HepG2 (cell line): ENCODE measurements at regions not wholly inside any gene's neighbourhood (a gene's known extent, or its start where the extent isn't known, plus 50 kb on each side); places are given as distances from the start of the nearest gene placed in this dataset.

Experiments
- ARNT2 ChIP-seq: sonication (generic); formaldehyde crosslinking; IDR thresholded peaks from 2 replicates; pipeline ENCODE4 v1.8.0; 2022; ENCODE audit warnings: mild to moderate bottlenecking, low read depth, missing genetic modification reagents, moderate library complexity
- ATRX ChIP-seq: sonication (generic); formaldehyde crosslinking; IDR thresholded peaks from 2 replicates; pipeline ENCODE4 v1.4.0; 2020; ENCODE audit warnings: missing genetic modification reagents, borderline replicate concordance
- BORCS8-MEF2B ChIP-seq: sonication (generic); formaldehyde crosslinking; IDR thresholded peaks from 2 replicates; pipeline ENCODE4 v1.8.0; 2022; ENCODE audit warnings: mild to moderate bottlenecking, missing genetic modification reagents
- IRF2 ChIP-seq: IDR thresholded peaks from 2 replicates; pipeline ENCODE4 v1.6.1; 2018; ENCODE audit warnings: missing genetic modification reagents, missing compliant biosample characterization
- MTA3 ChIP-seq: sonication (generic); formaldehyde crosslinking; IDR thresholded peaks from 2 replicates; pipeline ENCODE4 v1.4.0; 2020; ENCODE audit warnings: missing genetic modification reagents
- NFIB ChIP-seq: sonication (generic); formaldehyde crosslinking; IDR thresholded peaks from 2 replicates; pipeline ENCODE4 v1.9.0; 2021; ENCODE audit warnings: missing genetic modification reagents, mild to moderate bottlenecking, borderline replicate concordance
- NFRKB ChIP-seq: fragments of 450-650 bp; IDR thresholded peaks from 2 replicates; pipeline ENCODE4 v1.6.1; 2017
- NKX3-1 ChIP-seq: sonication (generic); formaldehyde crosslinking; IDR thresholded peaks from 2 replicates; pipeline ENCODE4 v1.5.0; 2020; ENCODE audit warnings: missing genetic modification reagents
- NR2F1 ChIP-seq, 2 experiments: fragments of 450-650 bp in 1 of 2; formaldehyde crosslinking in 1 of 2; IDR thresholded peaks; 2 replicates each; pipeline versions ENCODE4 v1.5.0 to v1.6.1; 2016 to 2020; ENCODE audit warnings: mild to moderate bottlenecking in 1 of 2, missing compliant biosample characterization in 1 of 2, missing genetic modification reagents in 1 of 2, moderate library complexity in 1 of 2
- REXO4 ChIP-seq: sonication (generic); formaldehyde crosslinking; IDR thresholded peaks from 2 replicates; pipeline ENCODE4 v1.8.0; 2022; ENCODE audit warnings: missing genetic modification reagents, mild to moderate bottlenecking, borderline replicate concordance
- RXRA ChIP-seq: sonication (generic); formaldehyde crosslinking; IDR thresholded peaks from 2 replicates; pipeline ENCODE4 v1.5.1; 2020; ENCODE audit warnings: missing genetic modification reagents
- SIX4 ChIP-seq: sonication (generic); formaldehyde crosslinking; IDR thresholded peaks from 2 replicates; pipeline ENCODE4 v1.4.0; 2020; ENCODE audit warnings: missing genetic modification reagents
- ZC3H4 ChIP-seq: sonication (generic); formaldehyde crosslinking; IDR thresholded peaks from 2 replicates; pipeline ENCODE4 v1.4.0; 2020; ENCODE audit warnings: missing genetic modification reagents, borderline replicate concordance
- ZEB1 ChIP-seq: IDR thresholded peaks from 2 replicates; pipeline ENCODE4 v1.6.1; 2012; ENCODE audit warnings: mild to moderate bottlenecking, low read depth, inconsistent platforms; ENCODE audit not compliant: insufficient replicate concordance
- ZNF138 ChIP-seq: sonication (generic); formaldehyde crosslinking; IDR thresholded peaks from 2 replicates; pipeline ENCODE4 v1.5.0; 2020; ENCODE audit warnings: mild to moderate bottlenecking, low read depth, missing genetic modification reagents
- ZNF335 ChIP-seq: sonication (generic); formaldehyde crosslinking; IDR thresholded peaks from 2 replicates; pipeline ENCODE4 v1.4.0; 2020; ENCODE audit warnings: missing genetic modification reagents
- ZNF562 ChIP-seq: sonication (generic); formaldehyde crosslinking; IDR thresholded peaks from 2 replicates; pipeline ENCODE4 v1.8.0; 2022; ENCODE audit warnings: missing genetic modification reagents, borderline replicate concordance
- ZSCAN12 ChIP-seq: sonication (generic); formaldehyde crosslinking; IDR thresholded peaks from 2 replicates; pipeline ENCODE4 v1.9.0; 2021; ENCODE audit warnings: mild to moderate bottlenecking, missing genetic modification reagents
- TF ChIP-seq, protein P1 (sequence below): fragments of 450-650 bp; IDR thresholded peaks from 2 replicates; pipeline ENCODE4 v1.6.1; 2017; ENCODE audit warnings: mild to moderate bottlenecking
- TF ChIP-seq, protein P2 (sequence below): sonication (generic); formaldehyde crosslinking; IDR thresholded peaks from 2 replicates; pipeline ENCODE4 v1.4.0; 2020; ENCODE audit warnings: missing genetic modification reagents
- TF ChIP-seq, protein P3 (sequence below): sonication (generic); formaldehyde crosslinking; IDR thresholded peaks from 2 replicates; pipeline ENCODE4 v1.5.1; 2020; ENCODE audit warnings: mild to moderate bottlenecking, missing genetic modification reagents, borderline replicate concordance

DNA sequence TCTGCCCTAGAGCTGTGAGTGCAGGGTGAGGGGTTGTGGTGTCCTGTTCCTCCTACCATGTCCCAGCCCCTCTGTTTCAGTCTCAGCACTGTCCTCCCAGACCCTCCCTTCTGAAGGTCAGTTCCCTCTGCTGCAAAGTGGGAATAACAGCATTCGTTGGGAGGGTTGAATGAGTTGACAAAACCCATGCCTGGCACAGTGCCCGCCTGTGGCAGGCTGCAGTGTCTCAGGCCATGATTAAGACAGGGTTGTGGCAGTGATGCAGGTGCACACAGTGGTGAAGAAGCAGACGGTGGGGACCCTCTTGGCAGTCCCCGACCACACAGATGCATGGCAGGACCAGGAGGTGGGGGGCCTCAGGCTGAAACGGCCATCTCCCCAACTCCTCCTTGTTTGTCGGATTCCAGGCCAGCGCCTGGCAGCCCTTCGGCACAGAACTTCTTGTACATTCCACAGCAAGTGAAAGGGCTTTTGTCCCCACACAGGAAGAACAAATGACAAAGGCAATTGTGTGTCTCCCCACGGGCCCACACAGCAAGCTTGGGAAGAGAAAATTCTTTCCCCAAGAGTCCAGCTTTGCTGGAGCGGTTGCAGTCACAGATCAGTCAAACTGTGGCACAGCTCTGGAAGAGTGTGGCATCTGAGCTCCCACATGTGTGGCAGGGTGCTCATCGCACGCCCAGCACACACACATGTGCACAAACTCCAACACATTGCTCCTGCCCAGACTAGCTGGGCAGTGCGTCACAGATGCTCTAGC is 58.1 kb upstream of the EPCAM start (continued):
- TF ChIP-seq, protein P1, sequence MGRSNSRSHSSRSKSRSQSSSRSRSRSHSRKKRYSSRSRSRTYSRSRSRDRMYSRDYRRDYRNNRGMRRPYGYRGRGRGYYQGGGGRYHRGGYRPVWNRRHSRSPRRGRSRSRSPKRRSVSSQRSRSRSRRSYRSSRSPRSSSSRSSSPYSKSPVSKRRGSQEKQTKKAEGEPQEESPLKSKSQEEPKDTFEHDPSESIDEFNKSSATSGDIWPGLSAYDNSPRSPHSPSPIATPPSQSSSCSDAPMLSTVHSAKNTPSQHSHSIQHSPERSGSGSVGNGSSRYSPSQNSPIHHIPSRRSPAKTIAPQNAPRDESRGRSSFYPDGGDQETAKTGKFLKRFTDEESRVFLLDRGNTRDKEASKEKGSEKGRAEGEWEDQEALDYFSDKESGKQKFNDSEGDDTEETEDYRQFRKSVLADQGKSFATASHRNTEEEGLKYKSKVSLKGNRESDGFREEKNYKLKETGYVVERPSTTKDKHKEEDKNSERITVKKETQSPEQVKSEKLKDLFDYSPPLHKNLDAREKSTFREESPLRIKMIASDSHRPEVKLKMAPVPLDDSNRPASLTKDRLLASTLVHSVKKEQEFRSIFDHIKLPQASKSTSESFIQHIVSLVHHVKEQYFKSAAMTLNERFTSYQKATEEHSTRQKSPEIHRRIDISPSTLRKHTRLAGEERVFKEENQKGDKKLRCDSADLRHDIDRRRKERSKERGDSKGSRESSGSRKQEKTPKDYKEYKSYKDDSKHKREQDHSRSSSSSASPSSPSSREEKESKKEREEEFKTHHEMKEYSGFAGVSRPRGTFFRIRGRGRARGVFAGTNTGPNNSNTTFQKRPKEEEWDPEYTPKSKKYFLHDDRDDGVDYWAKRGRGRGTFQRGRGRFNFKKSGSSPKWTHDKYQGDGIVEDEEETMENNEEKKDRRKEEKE: no peak
- TF ChIP-seq, protein P2, sequence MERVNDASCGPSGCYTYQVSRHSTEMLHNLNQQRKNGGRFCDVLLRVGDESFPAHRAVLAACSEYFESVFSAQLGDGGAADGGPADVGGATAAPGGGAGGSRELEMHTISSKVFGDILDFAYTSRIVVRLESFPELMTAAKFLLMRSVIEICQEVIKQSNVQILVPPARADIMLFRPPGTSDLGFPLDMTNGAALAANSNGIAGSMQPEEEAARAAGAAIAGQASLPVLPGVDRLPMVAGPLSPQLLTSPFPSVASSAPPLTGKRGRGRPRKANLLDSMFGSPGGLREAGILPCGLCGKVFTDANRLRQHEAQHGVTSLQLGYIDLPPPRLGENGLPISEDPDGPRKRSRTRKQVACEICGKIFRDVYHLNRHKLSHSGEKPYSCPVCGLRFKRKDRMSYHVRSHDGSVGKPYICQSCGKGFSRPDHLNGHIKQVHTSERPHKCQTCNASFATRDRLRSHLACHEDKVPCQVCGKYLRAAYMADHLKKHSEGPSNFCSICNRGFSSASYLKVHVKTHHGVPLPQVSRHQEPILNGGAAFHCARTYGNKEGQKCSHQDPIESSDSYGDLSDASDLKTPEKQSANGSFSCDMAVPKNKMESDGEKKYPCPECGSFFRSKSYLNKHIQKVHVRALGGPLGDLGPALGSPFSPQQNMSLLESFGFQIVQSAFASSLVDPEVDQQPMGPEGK: peak; percentile 69; the same call in 1 of the 2 replicates
- TF ChIP-seq NR2F1 (CRISPR knock-in tag; IDR thresholded peaks at IDR 0.05): no peak
- TF ChIP-seq NFRKB: no peak
- TF ChIP-seq NKX3-1 (CRISPR knock-in tag): no peak
- no peak for TF ChIP-seq ARNT2 (CRISPR knock-in tag)
- TF ChIP-seq ZEB1: no peak
- TF ChIP-seq IRF2 (CRISPR knock-in tag): no peak
- TF ChIP-seq ZNF335 (CRISPR knock-in tag): no peak
- no peak; the same call in 1 of the 2 replicates for TF ChIP-seq RXRA (CRISPR knock-in tag)
- TF ChIP-seq SIX4 (CRISPR knock-in tag): 0 out of 2 replicates have a peak, but pooled peaks have one; percentile 6
- TF ChIP-seq, protein P3, sequence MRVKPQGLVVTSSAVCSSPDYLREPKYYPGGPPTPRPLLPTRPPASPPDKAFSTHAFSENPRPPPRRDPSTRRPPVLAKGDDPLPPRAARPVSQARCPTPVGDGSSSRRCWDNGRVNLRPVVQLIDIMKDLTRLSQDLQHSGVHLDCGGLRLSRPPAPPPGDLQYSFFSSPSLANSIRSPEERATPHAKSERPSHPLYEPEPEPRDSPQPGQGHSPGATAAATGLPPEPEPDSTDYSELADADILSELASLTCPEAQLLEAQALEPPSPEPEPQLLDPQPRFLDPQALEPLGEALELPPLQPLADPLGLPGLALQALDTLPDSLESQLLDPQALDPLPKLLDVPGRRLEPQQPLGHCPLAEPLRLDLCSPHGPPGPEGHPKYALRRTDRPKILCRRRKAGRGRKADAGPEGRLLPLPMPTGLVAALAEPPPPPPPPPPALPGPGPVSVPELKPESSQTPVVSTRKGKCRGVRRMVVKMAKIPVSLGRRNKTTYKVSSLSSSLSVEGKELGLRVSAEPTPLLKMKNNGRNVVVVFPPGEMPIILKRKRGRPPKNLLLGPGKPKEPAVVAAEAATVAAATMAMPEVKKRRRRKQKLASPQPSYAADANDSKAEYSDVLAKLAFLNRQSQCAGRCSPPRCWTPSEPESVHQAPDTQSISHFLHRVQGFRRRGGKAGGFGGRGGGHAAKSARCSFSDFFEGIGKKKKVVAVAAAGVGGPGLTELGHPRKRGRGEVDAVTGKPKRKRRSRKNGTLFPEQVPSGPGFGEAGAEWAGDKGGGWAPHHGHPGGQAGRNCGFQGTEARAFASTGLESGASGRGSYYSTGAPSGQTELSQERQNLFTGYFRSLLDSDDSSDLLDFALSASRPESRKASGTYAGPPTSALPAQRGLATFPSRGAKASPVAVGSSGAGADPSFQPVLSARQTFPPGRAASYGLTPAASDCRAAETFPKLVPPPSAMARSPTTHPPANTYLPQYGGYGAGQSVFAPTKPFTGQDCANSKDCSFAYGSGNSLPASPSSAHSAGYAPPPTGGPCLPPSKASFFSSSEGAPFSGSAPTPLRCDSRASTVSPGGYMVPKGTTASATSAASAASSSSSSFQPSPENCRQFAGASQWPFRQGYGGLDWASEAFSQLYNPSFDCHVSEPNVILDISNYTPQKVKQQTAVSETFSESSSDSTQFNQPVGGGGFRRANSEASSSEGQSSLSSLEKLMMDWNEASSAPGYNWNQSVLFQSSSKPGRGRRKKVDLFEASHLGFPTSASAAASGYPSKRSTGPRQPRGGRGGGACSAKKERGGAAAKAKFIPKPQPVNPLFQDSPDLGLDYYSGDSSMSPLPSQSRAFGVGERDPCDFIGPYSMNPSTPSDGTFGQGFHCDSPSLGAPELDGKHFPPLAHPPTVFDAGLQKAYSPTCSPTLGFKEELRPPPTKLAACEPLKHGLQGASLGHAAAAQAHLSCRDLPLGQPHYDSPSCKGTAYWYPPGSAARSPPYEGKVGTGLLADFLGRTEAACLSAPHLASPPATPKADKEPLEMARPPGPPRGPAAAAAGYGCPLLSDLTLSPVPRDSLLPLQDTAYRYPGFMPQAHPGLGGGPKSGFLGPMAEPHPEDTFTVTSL: no peak
- TF ChIP-seq BORCS8-MEF2B (CRISPR knock-in tag): peak; percentile 16; the same call in 1 of the 2 replicates
- no peak for TF ChIP-seq ATRX (CRISPR knock-in tag)
- no peak for TF ChIP-seq ZSCAN12 (CRISPR knock-in tag)
- TF ChIP-seq ZNF138 (CRISPR knock-in tag): no peak
- TF ChIP-seq ZC3H4 (CRISPR knock-in tag): no peak
- TF ChIP-seq NFIB: no peak
- no peak for TF ChIP-seq ZNF562
- TF ChIP-seq REXO4: no peak
- no peak for TF ChIP-seq MTA3 (CRISPR knock-in tag)
